HEK293 (cell line): ENCODE measurements at regions not wholly inside any gene's neighbourhood (a gene's known extent, or its start where the extent isn't known, plus 50 kb on each side); places are given as distances from the start of the nearest gene placed in this dataset.

ENCODE experiments used
- CTCF ChIP-seq: fragments of 450-650 bp; formaldehyde crosslinking; IDR thresholded peaks from 2 replicates; pipeline ENCODE4 v1.5.1; 2016; ENCODE audit warnings: missing biosample characterization, missing genetic modification characterization
- MZF1 ChIP-seq: fragments of 450-650 bp; formaldehyde crosslinking; IDR thresholded peaks from 2 replicates; pipeline ENCODE4 v1.5.1; 2017; ENCODE audit warnings: missing biosample characterization, missing genetic modification characterization, borderline replicate concordance
- SP2 ChIP-seq: fragments of 450-650 bp; formaldehyde crosslinking; IDR thresholded peaks from 2 replicates; pipeline ENCODE4 v1.5.1; 2016; ENCODE audit warnings: missing biosample characterization, missing genetic modification characterization
- ZNF18 ChIP-seq: fragments of 450-650 bp; formaldehyde crosslinking; IDR thresholded peaks from 2 replicates; pipeline ENCODE4 v1.5.1; 2016; ENCODE audit warnings: missing biosample characterization, missing genetic modification characterization
- ZNF274 ChIP-seq, 2 experiments: fragments of 200-500 bp in 1 of 2; fragments of 450-650 bp in 1 of 2; sonication (Bioruptor generic) in 1 of 2; formaldehyde crosslinking in 1 of 2; IDR thresholded peaks; 2 replicates each; pipeline versions ENCODE4 v1.5.1 to v1.6.1; 2014 to 2016; ENCODE audit warnings: borderline replicate concordance in 1 of 2, inconsistent platforms in 1 of 2, low read length in 1 of 2, missing biosample characterization in 1 of 2, missing genetic modification characterization in 1 of 2
- ZNF548 ChIP-seq: fragments of 450-650 bp; formaldehyde crosslinking; IDR thresholded peaks from 2 replicates; pipeline ENCODE4 v1.5.1; 2016; ENCODE audit warnings: missing biosample characterization, missing genetic modification characterization
- ZNF561 ChIP-seq: fragments of 450-650 bp; IDR thresholded peaks from 2 replicates; pipeline ENCODE4 v1.5.1; 2018; ENCODE audit warnings: missing biosample characterization, missing genetic modification characterization, borderline replicate concordance

GRCh38 chr6:148166339-148166968 is 176.2 kb upstream of the SASH1 start:
- TF ChIP-seq ZNF548 (tag by site-specific recombination) (no peak), CTCF (peak; percentile 47), ZNF561 (tag by site-specific recombination) (no peak), ZNF18 (no peak), ZNF274 (IDR thresholded peaks at IDR 0.05; ENCODE audit: low read length) (no peak), ZNF274 (tag by site-specific recombination; IDR thresholded peaks at IDR 0.05; ENCODE audit: borderline replicate concordance) (no peak), SP2 (no peak), MZF1 (tag by site-specific recombination) (no peak)
